ENCODE measurements at regions not wholly inside any gene's neighbourhood (a gene's known extent, or its start where the extent isn't known, plus 50 kb on each side); places are given as distances from the start of the nearest gene placed in this dataset.

- no peak for DNase-seq (ENCODE audit: low read depth)
Observed at GRCh38 chr18:28712172-28712571, 535.2 kb upstream of the CDH2 start.

DNA sequence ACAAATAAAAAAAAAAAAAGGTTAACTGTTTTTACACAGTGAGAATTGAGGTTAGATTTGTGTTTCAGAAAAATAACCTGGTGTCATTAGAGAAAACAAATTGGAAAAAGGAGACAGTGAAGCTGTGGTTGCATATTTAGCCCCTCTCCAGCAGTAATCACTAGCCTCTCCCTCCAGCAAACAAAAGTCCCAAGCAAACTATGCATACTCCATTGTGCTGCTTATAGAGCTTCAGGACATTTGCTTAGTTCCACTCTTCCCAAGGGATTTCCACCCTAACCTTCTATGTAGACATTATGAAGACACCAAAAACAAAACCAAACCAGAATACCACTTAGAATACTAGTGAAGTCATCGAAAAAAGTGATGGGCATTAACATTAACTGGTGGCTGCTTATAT, 534.2 kb upstream of the CDH2 start:
- DNase-seq (ENCODE audit: low read depth): no peak

DNA sequence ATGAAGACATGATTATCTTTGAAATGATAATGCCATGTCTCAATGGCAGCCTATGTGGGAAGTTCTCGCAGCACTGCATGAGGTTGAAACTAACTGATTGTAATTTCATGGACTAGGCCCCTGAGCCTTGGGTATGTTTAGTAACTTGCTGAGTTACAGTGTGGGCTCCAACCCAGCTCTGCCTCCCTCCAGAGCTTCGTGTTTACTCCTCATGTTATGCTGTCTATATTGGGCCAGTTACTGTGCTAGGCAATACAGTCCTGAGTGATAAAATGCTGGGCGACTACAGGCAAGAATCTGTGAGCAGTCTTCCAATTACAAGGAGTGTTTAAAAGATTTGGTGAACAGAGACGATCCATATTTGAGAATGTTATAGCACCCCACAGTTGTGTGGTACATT, 530.1 kb upstream of the CDH2 start:
- no peak for DNase-seq (ENCODE audit: low read depth)

DNA sequence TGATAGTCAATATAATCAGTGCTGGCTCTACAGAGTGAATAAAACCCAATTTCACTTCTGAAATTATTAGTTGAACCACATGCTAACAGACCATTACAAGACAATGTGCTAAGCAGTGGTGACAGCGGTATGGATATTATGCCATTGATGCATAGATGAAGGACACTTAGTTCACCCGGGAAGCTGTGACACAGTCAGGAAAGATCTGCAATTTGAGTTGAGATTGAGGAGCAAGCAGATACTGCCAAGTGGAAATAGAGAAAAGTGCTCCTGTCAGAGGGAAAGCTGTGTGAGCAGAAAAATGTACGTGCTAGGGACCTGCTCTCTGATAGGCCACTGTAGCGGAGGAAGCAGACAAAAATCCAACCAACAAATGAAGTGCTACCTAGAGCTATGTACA, 529.5 kb upstream of the CDH2 start:
- no peak for DNase-seq (ENCODE audit: low read depth)

DNA sequence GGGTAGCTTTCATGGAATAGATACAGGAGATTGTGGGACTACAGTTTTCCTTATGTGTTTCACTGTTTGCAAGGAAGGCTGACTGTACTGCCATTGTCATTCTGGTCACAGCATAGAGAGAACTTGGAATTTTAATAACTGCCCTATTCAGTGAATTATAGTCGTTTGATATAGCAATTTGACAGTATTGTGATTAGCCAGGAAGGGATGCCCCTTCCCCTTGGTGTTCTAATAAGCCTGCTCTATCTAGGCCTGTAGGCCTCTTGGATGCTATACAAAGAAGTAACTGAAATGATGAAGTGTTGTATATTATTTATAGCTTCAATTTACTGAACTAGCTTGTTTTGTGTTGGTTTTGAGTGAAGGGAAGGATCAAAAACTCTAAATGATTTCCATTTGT, 528.6 kb upstream of the CDH2 start:
- no peak for DNase-seq (ENCODE audit: low read depth)

DNA sequence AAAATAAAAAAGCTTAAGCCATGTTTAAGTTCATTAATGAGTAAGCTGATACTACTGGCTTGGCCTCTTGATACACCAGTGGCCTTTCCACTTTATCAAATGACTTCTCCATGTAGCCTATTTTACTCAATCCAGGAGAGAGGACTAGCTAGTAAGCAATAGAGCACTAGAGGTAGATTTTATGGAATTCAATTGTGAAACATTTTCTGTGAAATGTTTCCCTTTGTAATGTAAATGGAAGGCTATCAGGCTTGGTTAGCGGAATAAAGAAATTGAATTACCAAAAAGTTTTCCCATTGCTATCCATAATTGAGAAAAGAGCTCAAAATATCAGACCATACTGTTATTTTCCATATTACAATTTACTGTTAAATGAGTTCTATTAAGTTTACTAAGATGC, 515.4 kb upstream of the CDH2 start:
- no peak for DNase-seq (ENCODE audit: low read depth)

- no peak for DNase-seq (ENCODE audit: low read depth)
Observed at GRCh38 chr18:28691496-28691840, 514.5 kb upstream of the CDH2 start.

DNA sequence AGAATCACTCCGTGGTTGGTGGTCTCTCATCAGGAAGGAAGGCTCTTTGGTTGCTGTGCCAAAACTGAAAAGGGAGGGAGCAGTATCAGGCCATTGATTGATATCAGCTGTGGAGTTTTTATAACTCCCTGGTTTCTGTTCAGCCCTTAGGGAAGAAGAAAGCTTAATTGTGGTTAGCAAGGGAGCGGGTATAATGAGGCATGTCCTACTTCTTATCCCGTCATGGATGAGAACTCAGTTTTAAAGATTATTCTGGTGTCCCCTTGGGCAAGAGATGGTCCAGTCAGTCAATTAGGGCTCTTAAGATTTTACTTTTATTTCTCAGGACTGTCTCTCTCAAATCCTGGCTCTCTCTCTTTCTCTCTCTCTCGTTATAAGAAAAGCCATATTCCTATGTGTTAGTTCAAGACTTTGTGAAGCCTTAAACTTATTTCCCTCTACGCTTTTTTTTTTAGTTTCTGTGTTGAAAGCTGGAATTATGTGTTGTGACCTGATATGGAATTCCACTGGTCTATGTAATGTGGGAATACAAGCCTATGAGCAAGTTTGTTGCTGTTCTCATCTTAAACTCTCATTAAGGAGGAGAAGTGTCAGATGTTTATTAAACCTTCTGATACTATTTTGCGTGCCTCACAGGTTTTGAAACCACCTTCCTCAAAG, 514.0 kb upstream of the CDH2 start:
- no peak for DNase-seq (ENCODE audit: low read depth)

DNA sequence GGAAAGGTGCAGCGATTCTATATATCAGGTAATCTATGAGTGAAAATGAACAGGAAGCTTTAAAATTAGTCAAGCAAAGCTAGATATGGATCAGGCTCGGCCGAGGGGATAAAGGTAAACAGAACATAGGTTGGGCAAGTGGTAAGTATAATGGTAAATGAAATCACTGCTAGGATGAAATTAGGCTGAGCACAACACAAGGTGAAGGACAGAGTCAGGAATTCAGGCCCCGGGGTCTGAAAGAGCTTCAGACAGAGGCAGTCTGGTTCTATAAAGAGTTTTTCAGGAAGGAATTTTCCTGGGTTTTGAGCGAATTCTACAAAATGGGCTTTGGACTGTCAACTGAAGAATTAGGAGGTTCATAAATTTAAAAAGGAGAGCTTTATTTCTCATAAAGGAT, 513.2 kb upstream of the CDH2 start:
- DNase-seq (ENCODE audit: low read depth): no peak

DNA sequence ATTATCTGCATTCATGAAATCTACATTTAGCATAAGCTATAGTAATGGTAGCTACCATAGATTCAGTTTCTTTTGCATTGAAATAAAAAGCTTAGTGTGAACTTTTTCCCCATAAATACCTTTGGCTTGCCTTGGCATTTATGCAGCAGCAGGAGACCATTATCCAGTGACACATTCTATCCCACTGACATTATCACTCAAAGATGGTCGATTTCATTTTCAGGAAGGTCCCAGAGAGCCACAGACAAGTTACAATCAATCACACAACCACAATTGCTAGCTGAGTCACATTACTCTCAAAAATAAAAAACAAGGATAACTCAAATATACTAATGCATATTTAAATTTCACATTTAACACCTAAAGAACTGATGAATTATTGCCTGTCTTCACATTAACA, 512.7 kb upstream of the CDH2 start:
- no peak for DNase-seq (ENCODE audit: low read depth)

DNA sequence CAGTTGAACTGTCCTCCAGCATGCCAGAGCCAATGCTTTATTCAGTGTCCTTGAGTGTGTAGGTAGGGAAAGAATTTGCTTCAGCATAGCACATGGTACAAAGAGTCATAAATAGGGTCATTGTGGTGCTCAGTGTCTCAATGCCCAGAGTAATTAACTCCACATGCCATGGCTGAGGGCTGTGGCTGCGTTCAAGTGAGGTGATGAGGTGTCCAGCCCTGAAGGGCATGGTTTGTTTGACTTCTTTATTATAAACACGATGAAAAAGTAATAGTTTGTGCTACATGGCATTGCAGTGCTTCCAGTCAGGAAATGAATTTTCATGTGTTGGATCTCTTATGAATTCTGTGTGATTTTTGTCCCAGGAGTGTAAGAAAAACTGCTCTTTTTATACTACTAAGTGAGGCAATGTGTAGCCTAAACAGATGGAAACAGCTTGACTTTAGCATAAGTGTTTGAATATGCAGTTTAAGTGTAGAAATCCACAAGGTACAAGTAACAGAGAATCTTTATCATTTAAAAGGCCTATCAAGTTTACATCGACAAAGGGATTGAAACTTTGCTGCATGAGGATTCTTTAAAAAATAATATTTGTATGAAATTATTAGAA, 507.9 kb upstream of the CDH2 start:
- no peak for DNase-seq (ENCODE audit: low read depth)

DNA sequence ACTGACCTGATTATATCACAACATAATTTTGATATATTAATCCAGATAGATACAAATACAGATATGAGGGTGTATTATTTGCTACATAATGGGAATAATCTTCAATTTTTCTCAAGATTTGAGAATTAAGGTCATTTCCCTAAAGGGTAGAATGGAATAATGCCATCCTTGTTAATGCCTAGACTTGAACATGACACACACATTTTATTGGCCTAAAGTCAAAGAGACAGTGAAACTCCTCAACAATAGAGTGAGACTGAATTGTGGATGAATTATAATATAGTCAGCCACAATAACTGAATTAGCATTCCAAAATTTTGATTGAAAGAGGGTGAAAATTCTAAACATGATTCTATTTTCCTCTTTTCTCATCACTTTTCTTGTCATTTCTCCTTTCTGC, 506.0 kb upstream of the CDH2 start:
- DNase-seq (ENCODE audit: low read depth): no peak

GRCh38 chr18:28669165-28669564, 492.2 kb upstream of the CDH2 start:
- DNase-seq (ENCODE audit: low read depth): no peak

DNA sequence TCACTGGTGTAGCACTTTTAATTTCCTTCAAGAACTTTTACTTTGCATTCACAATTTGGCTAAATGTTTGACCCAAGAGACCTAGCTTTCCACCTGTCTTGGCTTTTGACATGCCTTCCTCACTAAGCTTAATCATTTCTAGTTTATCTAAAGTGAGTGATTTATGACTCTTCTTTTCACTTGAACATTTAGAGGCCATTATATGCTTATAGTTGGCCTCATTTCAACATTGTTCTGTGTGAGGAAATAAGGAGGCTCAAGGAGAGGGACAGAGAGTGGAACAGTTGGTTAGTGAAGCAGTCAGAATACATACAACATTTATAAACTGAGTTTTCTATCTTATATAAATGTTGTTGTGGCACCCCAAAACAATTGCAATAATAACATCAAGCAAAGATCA, 489.3 kb upstream of the CDH2 start:
- no peak for DNase-seq (ENCODE audit: low read depth)

GRCh38 chr18:28657961-28658360, 481.0 kb upstream of the CDH2 start:
- DNase-seq (ENCODE audit: low read depth): no peak

DNA sequence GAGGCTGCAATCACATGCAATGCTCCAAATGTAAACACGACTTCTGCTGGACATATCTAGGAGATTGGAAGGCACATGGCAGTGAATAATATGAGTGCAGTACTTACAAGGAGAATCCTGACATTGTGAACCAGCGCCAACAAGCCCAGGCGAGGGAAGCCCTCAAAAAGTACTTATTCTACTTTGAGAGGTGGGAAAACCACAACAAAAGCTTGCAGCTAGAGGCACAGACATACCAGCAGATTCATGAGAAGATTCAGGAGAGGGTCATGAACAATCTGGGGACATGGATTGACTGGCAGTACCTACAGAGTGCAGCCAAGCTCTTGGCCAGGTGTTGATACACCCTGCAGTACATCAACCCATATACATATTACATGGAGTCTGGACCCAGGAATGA, 475.7 kb upstream of the CDH2 start:
- DNase-seq (ENCODE audit: low read depth): no peak

DNA sequence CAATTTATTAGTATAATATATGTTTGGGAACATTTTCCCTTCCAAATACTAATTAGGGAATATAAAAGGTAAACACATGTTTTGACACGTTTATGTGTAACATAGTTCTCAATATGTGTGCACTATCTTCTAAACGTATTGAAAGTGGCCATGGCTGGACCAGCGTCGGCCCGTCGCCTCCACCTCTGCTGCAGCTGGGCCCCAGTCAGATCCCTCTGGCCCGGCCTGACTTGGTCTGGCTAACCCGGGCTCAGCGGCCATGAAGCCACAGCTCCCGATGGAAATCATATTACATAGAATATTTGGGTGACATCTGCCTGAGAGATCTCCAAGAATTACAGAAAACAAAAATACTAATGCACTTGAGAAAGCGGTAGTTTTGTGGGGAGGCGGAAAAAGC, 474.4 kb upstream of the CDH2 start:
- DNase-seq (ENCODE audit: low read depth): no peak

- DNase-seq (ENCODE audit: low read depth): no peak
Observed at GRCh38 chr18:28650860-28651259, 473.9 kb upstream of the CDH2 start.

DNA sequence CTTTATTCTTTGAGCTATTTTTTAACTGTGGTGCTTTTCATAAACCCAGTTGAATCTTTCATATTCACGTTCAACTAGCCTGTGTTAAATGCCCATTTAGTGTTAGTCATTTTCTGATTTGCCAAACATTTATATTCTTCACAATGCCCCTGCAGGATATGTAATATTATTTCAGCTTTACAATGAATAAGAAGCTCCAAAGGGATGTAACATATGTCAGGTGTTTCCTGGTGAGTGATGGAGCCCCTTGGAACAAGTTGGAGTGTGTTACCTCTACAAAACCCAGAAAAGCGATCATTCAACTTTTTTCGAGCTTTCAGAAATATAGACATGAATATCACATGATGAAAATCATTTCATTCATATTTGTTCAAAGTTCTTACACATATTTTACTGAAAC, 471.0 kb upstream of the CDH2 start:
- DNase-seq (ENCODE audit: low read depth): no peak

- no peak for DNase-seq (ENCODE audit: low read depth)
Observed at GRCh38 chr18:28637897-28638296, 461.0 kb upstream of the CDH2 start.

- no peak for DNase-seq (ENCODE audit: low read depth)
Observed at GRCh38 chr18:28635530-28635929, 458.6 kb upstream of the CDH2 start.

DNA sequence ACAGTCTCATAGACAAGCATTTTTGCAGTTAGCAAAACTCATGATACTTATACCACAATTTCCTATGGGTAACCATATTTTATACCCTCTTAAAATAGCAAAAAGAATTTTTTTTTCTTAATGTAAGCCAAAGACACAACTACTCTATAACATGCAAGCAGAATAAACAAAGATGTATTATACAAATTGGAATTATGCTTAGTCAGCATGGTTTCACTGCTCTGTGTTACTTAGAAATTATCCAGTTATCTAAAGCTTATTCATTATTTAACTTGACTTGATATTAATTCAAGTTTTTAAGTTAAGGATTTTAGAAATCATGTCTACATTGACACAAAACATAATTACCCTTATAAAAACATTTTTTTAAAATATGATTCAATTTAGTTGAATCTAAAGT, 449.8 kb upstream of the CDH2 start:
- no peak for DNase-seq (ENCODE audit: low read depth)

GRCh38 chr18:28607991-28608390, 431.1 kb upstream of the CDH2 start:
- no peak for DNase-seq (ENCODE audit: low read depth)

DNA sequence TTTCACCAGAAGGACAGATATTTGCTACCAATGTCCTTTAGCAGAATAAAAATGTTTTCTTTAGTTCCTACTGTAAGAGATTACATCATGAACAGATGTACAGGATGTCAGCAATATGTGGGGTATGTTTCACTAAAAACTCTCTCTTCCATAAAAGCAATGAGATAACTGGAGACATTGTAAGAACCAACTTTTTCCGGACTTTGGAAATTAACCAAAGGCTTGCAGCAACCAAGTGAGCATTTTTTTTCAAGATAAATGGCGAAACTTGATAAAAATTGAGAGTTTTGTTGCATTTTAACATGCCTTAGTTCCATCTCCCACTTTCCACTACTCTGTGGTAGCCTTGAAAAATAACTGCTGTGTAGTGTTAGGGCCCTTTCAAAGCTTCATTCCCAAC, 429.8 kb upstream of the CDH2 start:
- DNase-seq (ENCODE audit: low read depth): no peak

DNA sequence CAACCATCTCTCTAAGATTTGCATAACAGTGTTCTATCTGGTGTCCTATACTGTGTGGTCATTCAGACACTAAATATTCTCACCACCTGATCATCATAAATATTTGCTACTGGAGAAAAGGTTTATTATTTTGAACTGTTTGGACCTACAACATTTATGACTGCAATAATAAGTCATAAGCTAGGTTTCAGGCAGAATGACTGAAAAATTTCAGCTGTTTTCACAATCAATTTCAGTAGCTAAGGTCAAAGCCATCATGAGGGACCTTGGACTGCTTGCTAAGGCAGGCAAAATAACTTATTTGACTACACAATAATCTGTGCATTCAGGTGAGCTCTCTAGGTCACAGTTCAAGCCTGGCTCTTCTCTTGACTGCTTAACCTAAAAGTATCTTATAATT, 425.5 kb upstream of the CDH2 start:
- no peak for DNase-seq (ENCODE audit: low read depth)

All from GM04503 (cell line).